SU-DHL-6 (cell line): ENCODE measurements at regions not wholly inside any gene's neighbourhood (a gene's known extent, or its start where the extent isn't known, plus 50 kb on each side); places are given as distances from the start of the nearest gene placed in this dataset.

Experiments
- H2AFZ ChIP-seq: fragments of 200-600 bp; sonication (generic); 2 replicates; pipeline ENCODE4 v1.6.1; 2014; ENCODE audit warnings: low read depth, mild to moderate bottlenecking, moderate library complexity, mixed read lengths, antibody characterized with exemption, low read length; ENCODE audit not compliant: severe bottlenecking
- H3F3A ChIP-seq: fragments of 200-600 bp; shearing (Covaris generic); 2 replicates; pipeline ENCODE4 v1.6.0; 2016; ENCODE audit warnings: antibody characterized with exemption, mild to moderate bottlenecking; ENCODE audit not compliant: insufficient read depth
- H3K27ac ChIP-seq: fragments of 200-600 bp; sonication (generic); 2 replicates; pipeline ENCODE4 v1.5.1; 2016; ENCODE audit warnings: low read depth, mild to moderate bottlenecking, low read length, moderate library complexity, mixed read lengths
- H3K27me3 ChIP-seq: fragments of 200-600 bp; sonication (generic), shearing (Covaris generic); 2 replicates; pipeline ENCODE4 v1.6.0; 2014; ENCODE audit warnings: mild to moderate bottlenecking, low read length
- H3K36me3 ChIP-seq: fragments of 200-600 bp; sonication (generic); 2 replicates; pipeline ENCODE4 v1.6.1; 2014; ENCODE audit warnings: mild to moderate bottlenecking, low read length, mixed read lengths
- H3K4me2 ChIP-seq: fragments of 300-600, 200-600 bp; shearing (Covaris generic), sonication (generic); 2 replicates; pipeline ENCODE4 v1.6.0; 2014; ENCODE audit warnings: low read length, low read depth, mild to moderate bottlenecking; ENCODE audit not compliant: poor library complexity, severe bottlenecking
- H3K4me3 ChIP-seq: fragments of 200-600 bp; sonication (generic); 2 replicates; pipeline ENCODE4 v1.5.1; 2014; ENCODE audit warnings: antibody characterized with exemption, low read length, mild to moderate bottlenecking, mixed read lengths; ENCODE audit not compliant: insufficient read depth, poor library complexity, severe bottlenecking
- H3K79me2 ChIP-seq: fragments of 200-600 bp; sonication (generic); 2 replicates; pipeline ENCODE4 v1.6.1; 2014; ENCODE audit warnings: mild to moderate bottlenecking, low read length, moderate library complexity; ENCODE audit not compliant: insufficient read depth
- H3K9ac ChIP-seq: fragments of 200-600 bp; sonication (generic); 2 replicates; pipeline ENCODE4 v1.7.0; 2014; ENCODE audit warnings: mild to moderate bottlenecking, low read length
- H3K9me2 ChIP-seq: fragments of 200-600 bp; sonication (generic); replicated peaks from 2 replicates; pipeline ENCODE4 v1.6.1; 2014; ENCODE audit warnings: low read length; ENCODE audit not compliant: insufficient read depth
- H3K9me3 ChIP-seq: fragments of 200-600 bp; sonication (generic); 2 replicates; pipeline ENCODE4 v1.6.1; 2014; ENCODE audit warnings: low read length, mixed read lengths; ENCODE audit not compliant: insufficient read depth
- H4K20me1 ChIP-seq: fragments of 200-600 bp; sonication (generic); 2 replicates; pipeline ENCODE4 v1.6.1; 2014; ENCODE audit warnings: low read depth, mild to moderate bottlenecking, antibody characterized with exemption, low read length, moderate library complexity, mixed read lengths
- EZH2phosphoT487 ChIP-seq: fragments of 200-600 bp; sonication (generic), shearing (Covaris generic); conservative IDR thresholded peaks from 2 replicates; pipeline ENCODE4 v1.6.1; 2018; ENCODE audit warnings: mild to moderate bottlenecking, antibody characterized with exemption, low read length, moderate library complexity, mixed read lengths
- TF ChIP-seq, protein P1 (sequence below): fragments of 200-600 bp; sonication (generic); IDR thresholded peaks from one replicate; pipeline ENCODE4 v1.5.1; 2017; ENCODE audit warnings: antibody characterized with exemption, mild to moderate bottlenecking, low read length, moderate library complexity; ENCODE audit not compliant: insufficient read depth, poor library complexity, severe bottlenecking

DNA sequence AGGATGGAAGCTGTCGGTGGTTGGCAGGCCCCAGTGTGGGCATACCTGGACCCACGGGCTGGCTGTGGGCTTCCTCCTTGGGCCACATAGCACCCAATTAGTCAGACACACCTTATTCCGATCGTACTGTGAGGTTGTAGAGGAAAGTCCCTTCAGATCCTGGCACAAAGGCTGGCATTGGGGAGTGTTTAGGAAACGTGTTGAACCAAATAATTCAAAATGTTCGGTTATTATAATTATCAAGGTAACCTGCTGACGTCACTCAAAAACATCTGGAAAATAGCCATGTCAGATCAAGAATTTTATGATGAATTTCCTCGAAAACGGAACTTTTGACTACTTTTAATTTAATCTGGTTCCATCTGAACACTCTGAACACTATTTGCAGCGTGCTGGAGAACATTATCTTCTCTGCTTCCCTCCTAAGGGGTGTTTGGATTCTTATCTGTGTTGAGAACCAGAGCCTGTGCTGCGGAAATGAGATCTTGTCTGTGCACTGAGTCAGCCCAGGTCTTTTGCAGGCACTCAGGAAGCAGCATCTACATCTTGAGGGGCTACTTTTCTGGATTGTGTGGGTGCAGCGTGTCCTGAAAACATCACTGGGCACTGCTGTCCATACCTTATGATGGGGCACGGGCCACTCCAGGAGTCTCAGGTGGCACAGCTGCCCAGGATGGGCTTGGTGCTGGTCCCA, 100.3 kb downstream of the SLC25A47 start:
- no peaks in the 10 kb centered on the region for H3K9me3 ChIP-seq
- H3K27ac ChIP-seq = no peak overlapping the region
- H3K4me2 ChIP-seq = no peak overlapping the region
- no peaks in the 10 kb centered on the region for H3F3A ChIP-seq
- no peaks in the 10 kb centered on the region for H3K36me3 ChIP-seq
- H3K27me3 ChIP-seq = no peaks in the 10 kb centered on the region
- H3K4me3 ChIP-seq = no peak overlapping the region
- H4K20me1 ChIP-seq = no peaks in the 10 kb centered on the region
- no peak overlapping the region for H3K9ac ChIP-seq
- TF ChIP-seq, protein P1, sequence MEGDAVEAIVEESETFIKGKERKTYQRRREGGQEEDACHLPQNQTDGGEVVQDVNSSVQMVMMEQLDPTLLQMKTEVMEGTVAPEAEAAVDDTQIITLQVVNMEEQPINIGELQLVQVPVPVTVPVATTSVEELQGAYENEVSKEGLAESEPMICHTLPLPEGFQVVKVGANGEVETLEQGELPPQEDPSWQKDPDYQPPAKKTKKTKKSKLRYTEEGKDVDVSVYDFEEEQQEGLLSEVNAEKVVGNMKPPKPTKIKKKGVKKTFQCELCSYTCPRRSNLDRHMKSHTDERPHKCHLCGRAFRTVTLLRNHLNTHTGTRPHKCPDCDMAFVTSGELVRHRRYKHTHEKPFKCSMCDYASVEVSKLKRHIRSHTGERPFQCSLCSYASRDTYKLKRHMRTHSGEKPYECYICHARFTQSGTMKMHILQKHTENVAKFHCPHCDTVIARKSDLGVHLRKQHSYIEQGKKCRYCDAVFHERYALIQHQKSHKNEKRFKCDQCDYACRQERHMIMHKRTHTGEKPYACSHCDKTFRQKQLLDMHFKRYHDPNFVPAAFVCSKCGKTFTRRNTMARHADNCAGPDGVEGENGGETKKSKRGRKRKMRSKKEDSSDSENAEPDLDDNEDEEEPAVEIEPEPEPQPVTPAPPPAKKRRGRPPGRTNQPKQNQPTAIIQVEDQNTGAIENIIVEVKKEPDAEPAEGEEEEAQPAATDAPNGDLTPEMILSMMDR = no peak
- no peak for TF ChIP-seq EZH2phosphoT487
- H3K79me2 ChIP-seq = no peaks in the 10 kb centered on the region
- H3K9me2 ChIP-seq = no peaks in the 10 kb centered on the region
- H2AFZ ChIP-seq = no peak overlapping the region

DNA sequence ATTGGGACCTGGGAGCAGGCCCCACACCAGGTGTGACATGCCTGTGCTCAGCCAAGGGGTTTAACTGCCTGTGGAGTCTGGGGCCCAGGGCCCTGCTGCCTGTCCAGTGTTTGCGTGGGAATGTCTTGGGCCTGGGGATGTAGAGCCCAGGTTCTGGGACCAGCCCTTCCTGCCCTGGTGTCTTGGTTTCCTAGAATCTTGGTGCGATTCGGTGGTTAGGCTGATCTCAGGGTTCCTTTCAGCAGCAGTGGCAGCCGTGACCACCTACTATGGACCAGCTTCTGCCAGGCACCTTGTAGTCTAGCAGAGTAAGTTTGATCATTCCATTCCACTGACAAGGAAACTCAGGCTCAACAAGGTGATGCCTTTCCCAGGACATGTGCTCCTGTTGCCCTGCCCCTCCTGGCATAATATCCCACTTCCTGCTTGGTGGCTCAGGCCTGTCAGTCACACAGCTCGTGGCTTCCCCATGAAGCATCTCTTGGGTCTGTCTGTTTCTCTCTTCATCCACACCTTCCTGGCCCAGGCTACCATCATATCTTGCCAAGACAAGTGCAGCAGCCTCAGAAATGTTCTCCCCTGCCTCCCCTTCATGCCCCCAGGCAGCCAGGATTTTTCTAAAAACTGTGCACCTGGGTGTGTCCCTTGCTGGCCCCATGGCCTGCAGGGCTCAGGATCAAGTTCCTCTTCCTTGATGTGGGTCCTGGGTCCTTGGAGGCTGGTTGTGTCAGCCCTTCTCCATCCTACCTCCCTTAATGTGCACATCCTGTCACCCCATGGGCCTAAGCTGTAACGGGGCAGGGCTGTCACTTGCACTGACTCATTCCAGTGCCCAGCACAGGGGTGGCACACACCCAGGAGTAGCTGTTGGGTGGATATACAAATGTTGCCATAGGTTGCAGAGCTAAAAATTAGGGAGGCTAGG, 101.6 kb downstream of the SLC25A47 start:
- no peaks in the 10 kb centered on the region for H3K9me2 ChIP-seq
- H2AFZ ChIP-seq = no peak overlapping the region
- no peak overlapping the region for H3K9ac ChIP-seq

DNA sequence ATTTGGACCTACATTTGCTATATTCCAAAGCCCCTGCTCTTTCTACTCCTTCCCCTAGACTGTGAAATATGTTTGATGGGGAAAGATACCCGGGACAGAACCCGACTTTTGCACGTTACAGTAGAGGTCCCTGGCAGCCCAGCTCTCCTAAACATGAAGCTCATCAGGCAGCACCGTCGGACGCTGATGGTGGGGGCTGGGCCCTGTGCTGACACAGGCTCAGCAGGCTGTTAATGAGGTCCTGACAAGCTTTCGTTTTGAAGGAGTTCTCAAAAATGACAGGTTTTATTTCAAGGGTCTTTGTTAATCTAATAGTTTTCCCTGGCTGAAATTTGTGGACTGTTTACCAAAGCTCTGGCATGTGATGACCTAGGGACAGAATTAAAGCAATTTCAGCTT, 102.3 kb downstream of the SLC25A47 start:
- Histone ChIP-seq H3K4me3 (no peak overlapping the region), H3K79me2 (no peaks in the 10 kb centered on the region), H4K20me1 (no peaks in the 10 kb centered on the region), H3K27me3 (no peaks in the 10 kb centered on the region), H3K36me3 (no peaks in the 10 kb centered on the region), H3K27ac (no peak overlapping the region), H3K9me3 (no peaks in the 10 kb centered on the region), H3K9ac (no peak overlapping the region), H2AFZ (no peak overlapping the region), H3F3A (no peaks in the 10 kb centered on the region), H3K9me2 (no peaks in the 10 kb centered on the region), H3K4me2 (no peak overlapping the region)
- TF ChIP-seq EZH2phosphoT487 = no peak
- TF ChIP-seq, protein P1 = no peak

More for the DNA sequence above, 101.6 kb downstream of the SLC25A47 start:
- Histone ChIP-seq H4K20me1 (no peaks in the 10 kb centered on the region), H3K36me3 (no peaks in the 10 kb centered on the region), H3K79me2 (no peaks in the 10 kb centered on the region), H3K27me3 (no peaks in the 10 kb centered on the region), H3K27ac (no peak overlapping the region), H3K9me3 (no peaks in the 10 kb centered on the region), H3K4me2 (no peak overlapping the region), H3K4me3 (no peak overlapping the region), H3F3A (no peaks in the 10 kb centered on the region)
- TF ChIP-seq, protein P1 = no peak
- TF ChIP-seq EZH2phosphoT487 = no peak
